Keratinocyte (primary cell): ENCODE measurements at regions not wholly inside any gene's neighbourhood (a gene's known extent, or its start where the extent isn't known, plus 50 kb on each side); places are given as distances from the start of the nearest gene placed in this dataset.
"Not testable (repeated sequence)": the region's sequence is repeated elsewhere in the genome, so short reads cannot be mapped to it uniquely, and the experiment has no call there.

ENCODE experiments used
- DNase-seq: peaks from one replicate; pipeline ENCODE4 v3.0.0-alpha.2; 2011; ENCODE audit warnings: low read depth, missing footprints, low spot score
- FAIRE-seq: peaks from 2 replicates; lab custom pipeline; 2011; peaks lifted over from hg19 to GRCh38; lab: Jason Lieb, UNC
- H2AFZ ChIP-seq: 2 replicates; pipeline ENCODE4 v1.6.0; 2012; ENCODE audit warnings: low read length, control low read depth, inconsistent platforms; ENCODE audit not compliant: control insufficient read depth
- H3K27ac ChIP-seq: 2 replicates; pipeline ENCODE4 v1.5.1; 2011; ENCODE audit warnings: low read length; ENCODE audit not compliant: control insufficient read depth, insufficient read depth
- H3K27me3 ChIP-seq: 3 replicates; pipeline ENCODE4 v1.6.0; 2011; ENCODE audit warnings: low read length; ENCODE audit not compliant: control insufficient read depth, insufficient read depth; ENCODE audit errors: extremely low read depth
- H3K36me3 ChIP-seq, 2 experiments: 2 replicates in 1 of 2; 3 replicates in 1 of 2; pipeline ENCODE4 v1.5.1; 2011; ENCODE audit warnings: low read length in 2 of 2, mild to moderate bottlenecking in 1 of 2; ENCODE audit not compliant: control insufficient read depth in 2 of 2, insufficient read depth in 2 of 2; ENCODE audit errors: extremely low read depth in 1 of 2
- H3K4me1 ChIP-seq: 3 replicates; pipeline ENCODE4 v1.5.1; 2011; ENCODE audit warnings: low read length; ENCODE audit not compliant: control insufficient read depth, insufficient read depth; ENCODE audit errors: extremely low read depth
- H3K4me2 ChIP-seq: 3 replicates; pipeline ENCODE4 v1.6.0; 2011; ENCODE audit warnings: low read depth, low read length; ENCODE audit not compliant: control insufficient read depth, insufficient read depth; ENCODE audit errors: extremely low read depth
- H3K4me3 ChIP-seq, 3 experiments: fragments of 200-600 bp in 1 of 3; sonication (generic) in 1 of 3; 2 replicates in 2 of 3; 3 replicates in 1 of 3; pipeline ENCODE4 v1.5.1; 2011 to 2016; ENCODE audit warnings: low read length in 3 of 3, mild to moderate bottlenecking in 3 of 3, control low read depth in 2 of 3, inconsistent platforms in 1 of 3, low read depth in 1 of 3, mixed read lengths in 1 of 3, mixed run types in 1 of 3, moderate library complexity in 1 of 3; ENCODE audit not compliant: control insufficient read depth in 2 of 3, insufficient read depth in 2 of 3; ENCODE audit errors: extremely low read depth in 1 of 3
- H3K79me2 ChIP-seq: 2 replicates; pipeline ENCODE4 v1.6.0; 2012; ENCODE audit warnings: low read length; ENCODE audit not compliant: control insufficient read depth, insufficient read depth
- H3K9ac ChIP-seq: 3 replicates; pipeline ENCODE4 v1.6.0; 2011; ENCODE audit warnings: low read length; ENCODE audit not compliant: control insufficient read depth, insufficient read depth; ENCODE audit errors: extremely low read depth
- H3K9me1 ChIP-seq: 3 replicates; pipeline ENCODE4 v1.6.0; 2011; ENCODE audit warnings: low read length; ENCODE audit not compliant: control insufficient read depth, insufficient read depth; ENCODE audit errors: extremely low read depth
- H3K9me3 ChIP-seq: 2 replicates; pipeline ENCODE4 v1.5.1; 2012; ENCODE audit warnings: low read depth, low read length; ENCODE audit not compliant: control insufficient read depth
- H4K20me1 ChIP-seq: 3 replicates; pipeline ENCODE4 v1.6.0; 2011; ENCODE audit warnings: low read length; ENCODE audit not compliant: control insufficient read depth, insufficient read depth; ENCODE audit errors: extremely low read depth
- dilution Hi-C: fragments of 300-500 bp; cut with MboI; formaldehyde crosslinking; loops from one replicate; pipeline ENCODE4 v1.7.0; 2020; ENCODE audit warnings: low sequenced_read_pairs; ENCODE audit not compliant: extremely low pct_ligation_motif_present

- H3K36me3 ChIP-seq, H2AFZ ChIP-seq, H3K4me2 ChIP-seq, H3K9ac ChIP-seq, H3K4me1 ChIP-seq, H3K4me3 ChIP-seq, H4K20me1 ChIP-seq, H3K9me3 ChIP-seq, H3K27ac ChIP-seq, DNase-seq, H3K9me1 ChIP-seq, H3K27me3 ChIP-seq, dilution Hi-C loops, H3K79me2 ChIP-seq, FAIRE-seq: not testable (repeated sequence)
These were observed 233.9 kb upstream of the FRG1 start for GRCh38 chr4:189706821-189707220.

GRCh38 chr4:189707227-189707626 is 233.4 kb upstream of the FRG1 start:
- dilution Hi-C loops, H3K4me2 ChIP-seq, H3K79me2 ChIP-seq, H3K9me1 ChIP-seq, H3K4me3 ChIP-seq, H3K27ac ChIP-seq, H3K4me1 ChIP-seq, FAIRE-seq, H3K9ac ChIP-seq, H3K27me3 ChIP-seq, H4K20me1 ChIP-seq, DNase-seq, H3K36me3 ChIP-seq, H3K9me3 ChIP-seq, H2AFZ ChIP-seq: not testable (repeated sequence)

GRCh38 chr4:189711956-189712355 is 228.7 kb upstream of the FRG1 start:
- H3K9ac ChIP-seq, DNase-seq, H3K9me1 ChIP-seq, H3K79me2 ChIP-seq, H3K4me1 ChIP-seq, H3K36me3 ChIP-seq, H3K27me3 ChIP-seq, H3K4me3 ChIP-seq, H2AFZ ChIP-seq, H3K27ac ChIP-seq, dilution Hi-C loops, FAIRE-seq, H4K20me1 ChIP-seq, H3K9me3 ChIP-seq, H3K4me2 ChIP-seq: not testable (repeated sequence)

GRCh38 chr4:189721016-189721993 is 219.4 kb upstream of the FRG1 start:
- DNase-seq, H4K20me1 ChIP-seq, H3K79me2 ChIP-seq, FAIRE-seq, H3K27ac ChIP-seq, H3K9me3 ChIP-seq, H3K4me1 ChIP-seq, H3K36me3 ChIP-seq, H3K27me3 ChIP-seq, H3K9ac ChIP-seq, H2AFZ ChIP-seq, dilution Hi-C loops, H3K9me1 ChIP-seq: not testable (repeated sequence)
- H3K4me2 ChIP-seq = peak overlapping the region; percentile 27
- peak overlapping the region in 2 of 3 experiments; percentile 1 to 19 for H3K4me3 ChIP-seq
